H1 (cell line): ENCODE measurements at regions not wholly inside any gene's neighbourhood (a gene's known extent, or its start where the extent isn't known, plus 50 kb on each side); places are given as distances from the start of the nearest gene placed in this dataset.

Experiments
- CHD7 ChIP-seq: fragments of 300-600 bp; sonication (generic); IDR thresholded peaks from 2 replicates; pipeline ENCODE4 v1.7.1; 2012; ENCODE audit warnings: low read length, moderate library complexity, mild to moderate bottlenecking, inconsistent platforms; ENCODE audit not compliant: insufficient replicate concordance

GRCh38 chr5:106454050-106454449, 1216.7 kb downstream of the EFNA5 start (continued):
- TF ChIP-seq CHD7 = no peak
- TF ChIP-seq, all 59 proteins: peak for 0
